ENCODE measurements at regions not wholly inside any gene's neighbourhood (a gene's known extent, or its start where the extent isn't known, plus 50 kb on each side); places are given as distances from the start of the nearest gene placed in this dataset.
"Not testable (repeated sequence)": the region's sequence is repeated elsewhere in the genome, so short reads cannot be mapped to it uniquely, and the experiment has no call there.

- DNase-seq: no peak
These were observed 184.5 kb upstream of the CXCL12 start for GRCh38 chr10:44569193-44570091.

GRCh38 chr10:44571701-44572100 is 186.8 kb upstream of the CXCL12 start:
- no peak for DNase-seq

- DNase-seq: no peak
These were observed 187.2 kb upstream of the CXCL12 start for GRCh38 chr10:44572146-44572545.

DNA sequence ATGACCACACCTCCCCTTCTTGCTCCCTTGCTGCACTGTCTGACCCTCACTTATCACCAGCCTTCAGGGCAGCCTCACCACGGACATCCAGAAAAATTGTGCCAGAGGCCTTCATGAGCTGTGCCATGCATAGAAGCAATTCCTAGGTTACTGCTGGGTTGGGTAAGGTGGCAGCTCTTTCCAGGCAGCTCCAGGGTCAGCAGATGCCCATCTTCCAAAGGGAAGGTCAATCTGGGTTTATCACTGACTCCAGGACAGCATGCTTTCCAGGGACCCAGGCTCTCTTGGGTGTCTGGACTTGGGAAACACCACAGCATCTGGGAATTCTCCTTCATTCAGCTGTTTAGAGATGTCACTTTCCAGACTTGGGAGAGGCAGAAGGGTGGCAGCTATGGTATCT is 188.9 kb upstream of the CXCL12 start:
- no peak for DNase-seq

GRCh38 chr10:44574596-44575480 is 189.9 kb upstream of the CXCL12 start:
- no peak for DNase-seq

GRCh38 chr10:44575601-44576380 is 190.9 kb upstream of the CXCL12 start:
- no peak for DNase-seq

DNA sequence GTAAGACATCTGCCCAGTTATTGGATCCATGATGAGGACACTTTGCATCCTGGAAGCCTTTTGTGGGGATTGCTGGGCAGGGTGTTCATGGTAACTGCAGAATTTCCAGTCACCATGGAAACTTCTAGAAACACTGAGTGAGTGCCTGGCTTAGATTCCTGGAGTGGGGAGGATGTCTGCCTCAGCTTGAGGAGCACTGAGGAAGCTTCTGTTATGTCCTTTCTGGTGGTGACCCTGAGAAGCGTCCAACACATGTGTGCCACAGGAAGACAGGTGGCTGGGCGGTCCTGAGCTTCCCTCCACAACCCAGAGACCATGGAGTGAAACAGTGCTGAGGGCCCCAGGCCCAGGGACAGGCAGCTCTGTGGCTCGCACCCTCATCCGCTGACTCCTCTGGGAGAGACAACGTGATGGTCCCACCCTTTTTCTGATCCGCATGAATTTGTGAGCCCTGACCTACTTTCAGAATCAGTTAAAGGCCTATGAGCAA is 191.8 kb upstream of the CXCL12 start:
- no peak for DNase-seq

- no peak for DNase-seq
These were observed 192.6 kb upstream of the CXCL12 start for GRCh38 chr10:44577533-44577932.

DNA sequence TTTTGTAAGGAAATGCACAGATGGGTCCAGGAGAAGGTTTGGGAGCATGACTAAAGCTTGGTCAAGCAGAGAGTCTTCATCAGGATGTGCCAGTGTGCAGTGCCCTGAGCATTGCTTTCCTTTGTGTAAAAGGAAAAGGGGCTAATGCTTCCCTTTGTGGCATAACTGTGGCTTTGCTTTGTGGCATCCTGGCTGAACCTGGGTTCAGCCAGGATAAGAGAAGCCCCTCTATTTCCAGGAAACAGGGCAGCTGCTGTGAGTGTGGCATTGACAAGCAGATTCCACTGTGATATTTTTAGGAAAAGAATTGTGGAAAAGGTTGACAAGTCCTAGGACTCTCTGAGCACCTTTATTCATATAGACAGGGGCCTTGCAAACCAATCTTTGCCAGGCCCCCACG is 193.4 kb upstream of the CXCL12 start:
- no peak for DNase-seq

DNA sequence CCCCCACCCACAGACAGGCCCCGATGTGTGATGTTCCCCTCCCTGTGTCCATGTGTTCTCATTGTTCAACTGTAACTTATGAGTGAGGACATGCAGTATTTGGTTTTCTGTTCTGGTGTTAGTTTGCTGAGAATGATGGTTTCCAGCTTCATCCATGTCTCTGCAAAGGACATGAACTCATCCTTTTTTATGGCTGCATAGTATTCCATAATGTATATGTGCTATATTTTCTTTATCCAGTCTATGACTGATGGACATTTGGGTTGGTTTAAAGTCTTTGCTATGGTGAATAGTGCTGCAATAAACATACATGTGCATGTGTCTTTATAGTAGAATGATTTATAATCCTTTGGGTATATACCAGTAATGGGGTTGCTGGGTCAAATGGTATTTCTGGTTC is 194.1 kb upstream of the CXCL12 start:
- not testable (repeated sequence) for DNase-seq

GRCh38 chr10:44581996-44582395 is 197.1 kb upstream of the CXCL12 start:
- DNase-seq: no peak

- DNase-seq: no peak
These were observed 202.8 kb upstream of the CXCL12 start for GRCh38 chr10:44587488-44588318.

DNA sequence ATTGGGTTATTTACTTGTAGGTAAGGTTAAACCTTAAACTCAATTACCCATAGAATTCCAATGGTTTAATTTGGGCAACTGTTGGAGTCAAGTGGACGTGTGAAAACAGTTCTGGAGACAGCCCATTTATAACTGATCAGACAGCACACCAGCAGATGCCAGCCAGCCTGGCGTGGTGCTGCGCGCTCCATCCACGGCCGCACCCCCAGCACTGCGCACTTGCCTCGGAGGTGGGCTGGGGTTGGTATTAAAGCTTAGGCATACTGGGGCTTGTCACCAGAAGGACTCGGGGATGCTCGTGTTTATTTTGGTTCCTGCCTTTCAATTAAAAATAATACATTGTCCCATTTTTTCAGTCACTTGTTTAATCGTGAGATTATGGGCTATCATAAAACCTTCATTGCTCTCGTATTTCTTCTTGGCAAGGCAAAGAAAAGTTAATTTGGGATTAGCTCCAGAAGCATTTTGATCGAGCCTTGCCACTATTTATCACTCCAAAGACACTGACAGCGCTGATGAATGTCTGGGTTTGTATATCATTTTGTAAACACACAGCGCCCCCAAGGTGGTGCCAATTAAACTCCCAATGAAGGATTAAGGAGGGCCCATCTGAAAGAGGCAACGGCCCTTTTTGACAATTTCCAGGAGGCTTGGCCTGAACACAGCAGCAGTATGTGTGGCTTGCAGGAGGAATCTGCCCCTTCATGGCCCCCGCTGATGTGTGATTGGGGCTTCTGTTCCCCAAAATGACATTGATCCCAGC is 204.5 kb upstream of the CXCL12 start:
- no peak for DNase-seq

- no peak for DNase-seq
These were observed 205.1 kb upstream of the CXCL12 start for GRCh38 chr10:44589944-44590449.

DNA sequence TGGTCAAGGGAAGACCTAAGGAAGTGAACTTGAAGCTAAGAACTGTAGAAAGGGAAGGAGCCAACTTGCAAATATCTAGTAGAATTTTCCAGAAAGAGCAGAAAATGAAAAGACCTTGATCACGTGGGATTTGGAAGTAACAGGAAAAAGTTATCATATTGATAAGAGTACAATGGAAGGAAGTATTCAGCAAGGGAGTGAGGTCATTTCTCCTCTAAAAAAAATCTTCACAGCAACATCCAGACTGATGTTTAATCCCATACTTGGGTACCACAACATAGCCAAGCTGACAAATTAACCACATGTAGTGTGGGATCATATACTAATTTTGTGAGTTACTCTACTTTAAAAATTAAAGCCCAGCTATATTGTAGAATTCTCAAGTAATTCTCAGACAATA is 207.0 kb upstream of the CXCL12 start:
- no peak for DNase-seq

GRCh38 chr10:44593952-44594351 is 209.1 kb upstream of the CXCL12 start:
- no peak for DNase-seq

DNA sequence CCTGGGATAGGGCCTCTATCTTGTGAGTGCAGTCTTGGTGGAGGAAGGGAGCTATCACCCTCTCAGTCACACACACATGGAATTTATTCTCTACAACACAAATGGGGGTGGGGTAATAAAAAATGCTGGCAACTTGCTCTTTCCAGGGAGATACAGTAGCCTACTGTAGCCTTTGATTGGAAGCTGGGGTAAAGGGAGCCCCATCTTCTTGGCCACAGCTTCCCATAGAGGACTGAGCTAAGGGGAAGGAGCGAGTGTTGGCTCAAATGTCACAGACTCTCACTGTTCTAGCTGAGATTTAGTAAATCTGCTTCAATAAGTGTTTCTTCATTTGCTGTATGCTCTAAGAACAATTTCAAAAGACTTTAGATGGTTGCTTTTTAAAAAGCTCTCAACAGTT is 222.2 kb upstream of the CXCL12 start:
- no peak for DNase-seq

- no peak for DNase-seq
These were observed 234.0 kb upstream of the CXCL12 start for GRCh38 chr10:44618910-44619309.

DNA sequence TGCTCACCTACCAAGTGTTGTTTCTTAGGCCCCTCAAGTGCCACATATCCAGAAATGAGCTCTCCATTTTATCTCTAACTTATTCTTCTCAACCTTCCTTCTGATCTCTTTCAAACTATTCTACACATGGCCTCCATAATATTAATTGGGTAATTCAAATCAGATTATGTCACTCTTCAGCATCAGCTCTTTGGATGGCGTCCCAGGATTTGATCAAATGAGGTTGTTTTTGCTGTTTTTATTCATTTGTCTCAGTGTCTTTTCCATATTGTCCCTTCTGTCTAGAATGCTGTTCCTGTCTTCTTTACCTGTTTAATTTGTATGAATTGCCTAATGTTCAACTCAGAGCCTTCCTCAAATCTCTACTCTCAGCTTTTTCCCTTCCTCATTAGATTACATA is 234.6 kb upstream of the CXCL12 start:
- DNase-seq: no peak

- DNase-seq: no peak
These were observed 235.1 kb upstream of the CXCL12 start for GRCh38 chr10:44619975-44620374.

Data from 8988T (cell line).